Right lobe of liver (tissue), 6 donors: ENCODE measurements at regions not wholly inside any gene's neighbourhood (a gene's known extent, or its start where the extent isn't known, plus 50 kb on each side); places are given as distances from the start of the nearest gene placed in this dataset.

Experiments used
- ATAC-seq, 4 donors: fragments of 200-7000 bp; cut with Tn5 transposase; one replicate each; pipeline ENCODE4 v1.9.1; 2020; ENCODE audit warnings: mild to moderate bottlenecking in 4 of 4, moderate library complexity in 4 of 4
- DNase-seq, 3 donors: peaks; one replicate each; pipeline ENCODE4 v3.0.0-alpha.2; 2020
- H3K27ac ChIP-seq, 3 donors: fragments of 200-600 bp; one replicate each; pipeline ENCODE4 v1.8.0; 2022
- H3K27me3 ChIP-seq, 2 donors: fragments of 200-600 bp; one replicate each; pipeline ENCODE4 v1.8.0; 2022
- H3K36me3 ChIP-seq, 4 donors: fragments of 200-600 bp; sonication (generic) in 1 of 4; one replicate each; pipeline versions ENCODE4 v1.5.1 to v1.8.0; 2017 to 2022; ENCODE audit warnings: control low read depth in 1 of 4
- H3K4me1 ChIP-seq, 4 donors: fragments of 200-600 bp; sonication (generic) in 1 of 4; one replicate each; pipeline versions ENCODE4 v1.5.1 to v1.8.0; 2017 to 2022; ENCODE audit warnings: control low read depth in 1 of 4
- H3K4me3 ChIP-seq, 3 donors: fragments of 200-600 bp; one replicate each; pipeline ENCODE4 v1.8.0; 2022
- H3K9me3 ChIP-seq, 4 donors: fragments of 200-600 bp; sonication (generic) in 1 of 4; one replicate each; pipeline versions ENCODE4 v1.5.1 to v1.8.0; 2017 to 2022; ENCODE audit warnings: control low read depth in 1 of 4
- CTCF ChIP-seq, 4 donors: fragments of 200-600 bp in 3 of 4; fragments of 450-650 bp in 1 of 4; IDR thresholded peaks; one replicate each; pipeline versions ENCODE4 v1.5.1 to v1.8.0; 2016 to 2022; ENCODE audit warnings: antibody characterized with exemption in 4 of 4, mild to moderate bottlenecking in 2 of 4
- POLR2A ChIP-seq: fragments of 450-650 bp; IDR thresholded peaks from one replicate; pipeline ENCODE4 v1.6.1; 2017; ENCODE audit warnings: antibody characterized with exemption, mild to moderate bottlenecking
- WGBS: methylation state at CpG from one replicate; pipeline ENCODE4 v1.1.6; 2018; ENCODE audit warnings: low coverage, low lambda C conversion rate; ENCODE audit not compliant: insufficient coverage; ENCODE audit errors: missing lambda C conversion rate; 5-methylcytosine and 5-hydroxymethylcytosine counted together
- intact Hi-C, 2 donors: fragments of 100-400 bp; cut with DNase I; formaldehyde crosslinking; loops; one replicate each; pipeline versions ENCODE4 v1.11.2 to v1.14.1; 2022
- donor health status: DM: no; HTN: yes; CAD: no.
- donor health status: DM: no; HTN: no; CAD: no.
- donor health status: DM: no; HTN: no; CAD: no.
- donor health status: DM: no; HTN: yes; CAD: no.
- donor health status: DM: no; HTN: yes; CAD: no.

GRCh38 chr6:150470960-150471665, 102.3 kb downstream of the IYD start:
- intact Hi-C loops = no loop called here
- no peaks in the 10 kb centered on the region for H3K27me3 ChIP-seq
- no peak overlapping the region for H3K4me3 ChIP-seq
- no peaks in the 10 kb centered on the region for H3K36me3 ChIP-seq
- WGBS = 79% methylated on average over 6 of the region's 6 CpGs
- no peak for ATAC-seq
- H3K27ac ChIP-seq = no peak overlapping the region
- no peak for DNase-seq
- TF ChIP-seq CTCF (IDR thresholded peaks at IDR 0.05) (no peak), POLR2A (no peak)
- no peaks in the 10 kb centered on the region for H3K4me1 ChIP-seq
- H3K9me3 ChIP-seq = no peaks in the 10 kb centered on the region

- peak; percentile 42 to 84 (median 63) for ATAC-seq
- no peaks in the 10 kb centered on the region for H3K4me1 ChIP-seq
- no peaks in the 10 kb centered on the region for H3K9me3 ChIP-seq
- intact Hi-C loops = no loop called here
- no peaks in the 10 kb centered on the region for H3K36me3 ChIP-seq
- H3K27ac ChIP-seq = peak overlapping the region in 2 of 3 donors; percentile 5 to 17
- TF ChIP-seq CTCF (IDR thresholded peaks at IDR 0.05) (no peak), POLR2A (no peak)
- DNase-seq = no peak
- no peaks in the 10 kb centered on the region for H3K27me3 ChIP-seq
- no peak overlapping the region for H3K4me3 ChIP-seq
- WGBS = 35% methylated on average over 7 of the region's 7 CpGs
These were observed 110.1 kb downstream of the IYD start for GRCh38 chr6:150478656-150479545.

DNA sequence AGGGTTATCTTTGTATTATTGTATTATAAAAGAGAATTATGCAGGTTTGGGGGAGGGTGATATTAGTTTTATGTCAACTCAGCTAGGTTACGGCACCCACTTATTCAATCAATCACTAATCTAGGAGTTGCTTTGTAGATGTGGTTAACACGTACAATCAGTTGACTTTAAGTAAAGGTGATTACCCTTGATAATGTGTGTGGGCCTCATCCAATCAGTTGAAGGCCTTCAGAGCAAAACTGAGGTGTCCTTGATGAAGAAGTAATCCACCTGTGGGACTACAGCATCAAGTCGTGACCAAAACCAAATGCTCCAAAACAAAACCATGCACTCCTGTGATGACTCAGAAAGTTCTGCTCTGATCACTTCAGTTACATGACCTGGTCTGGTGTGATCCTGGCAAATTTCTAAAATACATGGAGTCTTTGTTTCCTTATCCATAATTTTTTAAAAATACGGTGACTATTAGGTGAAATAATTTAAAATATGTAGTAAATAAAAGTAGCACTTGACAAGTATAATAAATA, 114.1 kb downstream of the IYD start:
- no peak overlapping the region for H3K4me3 ChIP-seq
- intact Hi-C loops = no loop called here
- H3K27ac ChIP-seq = no peak overlapping the region
- no peaks in the 10 kb centered on the region for H3K27me3 ChIP-seq
- H3K4me1 ChIP-seq = peaks cover 0 to 4% (median 0%) of the 10 kb centered on the region in 4 donors
- no peaks in the 10 kb centered on the region for H3K36me3 ChIP-seq
- TF ChIP-seq POLR2A (no peak), CTCF (IDR thresholded peaks at IDR 0.05) (no peak)
- 87% methylated on average over 4 of the region's 4 CpGs for WGBS
- no peaks in the 10 kb centered on the region for H3K9me3 ChIP-seq
- ATAC-seq = no peak
- DNase-seq = no peak

DNA sequence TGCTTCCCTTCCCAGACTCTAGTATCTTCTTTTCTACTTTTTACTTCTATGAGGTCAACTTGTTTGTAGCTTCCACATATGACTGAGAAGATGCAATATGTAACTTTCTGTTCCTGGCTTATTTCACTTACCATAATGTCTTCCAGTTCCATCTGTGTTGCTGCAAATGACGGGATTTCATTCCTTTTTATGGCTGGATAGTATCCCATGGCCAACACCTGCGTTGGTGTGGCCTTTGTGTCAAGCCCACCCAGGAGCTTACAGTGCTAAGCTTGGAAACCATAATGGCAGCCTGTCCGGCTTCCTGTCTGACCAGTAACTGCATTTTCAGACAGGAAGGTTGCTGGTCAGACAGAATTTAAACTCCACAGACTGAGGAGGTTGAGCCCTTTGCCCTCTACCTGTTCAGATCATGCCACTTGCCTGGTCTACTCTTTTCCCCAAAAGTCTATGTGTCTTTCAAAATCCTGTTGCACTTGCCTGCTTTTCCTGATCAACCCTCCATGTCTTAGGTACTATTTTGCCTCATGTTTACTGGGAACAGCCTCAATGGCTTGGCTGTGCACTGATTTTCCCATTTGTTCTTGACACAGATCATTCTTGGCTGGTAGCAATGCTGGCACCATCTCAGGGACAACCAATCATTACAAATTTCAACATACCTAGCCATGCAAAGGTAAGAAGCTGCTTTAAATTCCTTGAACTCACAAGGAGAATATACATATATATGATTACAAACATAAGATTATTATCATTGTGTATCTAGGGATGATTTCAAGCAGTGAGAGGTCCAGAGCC, 114.3 kb upstream of the PLEKHG1 start:
- TF ChIP-seq POLR2A = no peak
- TF ChIP-seq CTCF (IDR thresholded peaks at IDR 0.05) = no peak
- Histone ChIP-seq H3K27me3 (no peaks in the 10 kb centered on the region), H3K4me3 (no peak overlapping the region), H3K36me3 (no peaks in the 10 kb centered on the region), H3K9me3 (no peaks in the 10 kb centered on the region), H3K4me1 (peaks cover 0 to 4% (median 0%) of the 10 kb centered on the region in 4 donors), H3K27ac (peak overlapping the region in 2 of 3 donors; percentile 17 to 21)
- ATAC-seq (peak; percentile 69 to 90 (median 76)), DNase-seq (peak in 1 of 3 donors; percentile 75)
- intact Hi-C loops = no loop called here
- WGBS = 85% methylated on average over 3 of the region's 3 CpGs
